Esophagus squamous epithelium (tissue), 5 donors: ENCODE measurements at regions not wholly inside any gene's neighbourhood (a gene's known extent, or its start where the extent isn't known, plus 50 kb on each side); places are given as distances from the start of the nearest gene placed in this dataset.

ENCODE experiments used
- DNase-seq: peaks from one replicate; lab custom pipeline; 2025; lab: John Stamatoyannopoulos, UW
- H3K27ac ChIP-seq, 4 donors: fragments of 200-600 bp; sonication (generic); one replicate each; pipeline ENCODE4 v1.5.1; 2016 to 2019; ENCODE audit warnings: mild to moderate bottlenecking in 1 of 4
- H3K27me3 ChIP-seq, 4 donors: fragments of 200-600 bp; sonication (generic); 1 replicate in 3 of 4; 2 replicates in 1 of 4; pipeline versions ENCODE4 v1.5.1 to v1.6.0; 2017 to 2021; ENCODE audit warnings: antibody characterized with exemption in 1 of 4
- H3K36me3 ChIP-seq, 3 donors: fragments of 200-600 bp; sonication (generic); one replicate each; pipeline ENCODE4 v1.5.1; 2016 to 2019
- H3K4me1 ChIP-seq, 3 donors: fragments of 200-600 bp; sonication (generic); one replicate each; pipeline ENCODE4 v1.5.1; 2017 to 2019
- H3K4me3 ChIP-seq, 4 donors: fragments of 200-600 bp; sonication (generic); 1 replicate in 3 of 4; 2 replicates in 1 of 4; pipeline ENCODE4 v1.5.1; 2016 to 2019; ENCODE audit warnings: mild to moderate bottlenecking in 2 of 4, moderate library complexity in 1 of 4
- H3K9me3 ChIP-seq, 3 donors: fragments of 200-600 bp; sonication (generic); one replicate each; pipeline ENCODE4 v1.5.1; 2016 to 2019
- POLR2A ChIP-seq, 4 donors: fragments of 450-650 bp; IDR thresholded peaks; one replicate each; pipeline ENCODE4 v1.6.1; 2017; ENCODE audit warnings: antibody characterized with exemption in 4 of 4, mild to moderate bottlenecking in 4 of 4, moderate library complexity in 3 of 4
- WGBS, 2 donors: methylation state at CpG; one replicate each; pipeline ENCODE4 v1.1.5; 2018; 5-methylcytosine and 5-hydroxymethylcytosine counted together
- intact Hi-C: fragments of 100-400 bp; cut with DNase I; formaldehyde crosslinking; loops from one replicate; pipeline ENCODE4 v1.15.0; 2022
- TF ChIP-seq, protein P1 (sequence below), 6 experiments: fragments of 450-650 bp in 4 of 6; fragments of 200-600 bp in 2 of 6; sonication (generic) in 2 of 6; IDR thresholded peaks; one replicate each; pipeline ENCODE4 v1.5.1; 2016 to 2019; ENCODE audit warnings: antibody characterized with exemption in 6 of 6, mild to moderate bottlenecking in 4 of 6, moderate library complexity in 4 of 6
- donor health status: DM: yes; HTN: yes; CAD: no.

DNA sequence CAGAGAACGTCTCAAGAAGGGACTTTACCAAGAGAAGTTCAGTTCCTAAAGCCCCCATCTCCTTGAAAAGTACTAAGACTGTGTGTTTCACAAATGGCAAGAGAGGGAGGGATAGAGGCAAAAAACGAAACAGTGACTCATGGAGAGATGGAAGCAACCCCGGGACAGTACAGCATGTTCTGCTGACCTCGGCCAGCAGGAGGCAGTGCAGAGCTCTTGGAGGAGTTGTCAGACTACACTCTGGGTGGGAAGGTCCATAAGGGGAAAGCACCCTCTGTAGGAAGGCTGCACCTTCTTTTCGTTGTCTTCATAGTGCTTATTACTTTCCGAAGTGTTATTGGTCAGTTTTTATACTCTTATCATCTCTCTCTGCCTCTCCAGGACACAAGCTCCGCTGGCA lies 525.2 kb upstream of the CCDC196 start:
- Histone ChIP-seq H3K4me3 (no peak overlapping the region), H3K36me3 (no peaks in the 10 kb centered on the region), H3K9me3 (no peaks in the 10 kb centered on the region), H3K27me3 (peaks cover 0 to 18% (median 0%) of the 10 kb centered on the region in 4 donors), H3K4me1 (no peaks in the 10 kb centered on the region), H3K27ac (no peak overlapping the region)
- DNase-seq: no peak
- TF ChIP-seq, protein P1, sequence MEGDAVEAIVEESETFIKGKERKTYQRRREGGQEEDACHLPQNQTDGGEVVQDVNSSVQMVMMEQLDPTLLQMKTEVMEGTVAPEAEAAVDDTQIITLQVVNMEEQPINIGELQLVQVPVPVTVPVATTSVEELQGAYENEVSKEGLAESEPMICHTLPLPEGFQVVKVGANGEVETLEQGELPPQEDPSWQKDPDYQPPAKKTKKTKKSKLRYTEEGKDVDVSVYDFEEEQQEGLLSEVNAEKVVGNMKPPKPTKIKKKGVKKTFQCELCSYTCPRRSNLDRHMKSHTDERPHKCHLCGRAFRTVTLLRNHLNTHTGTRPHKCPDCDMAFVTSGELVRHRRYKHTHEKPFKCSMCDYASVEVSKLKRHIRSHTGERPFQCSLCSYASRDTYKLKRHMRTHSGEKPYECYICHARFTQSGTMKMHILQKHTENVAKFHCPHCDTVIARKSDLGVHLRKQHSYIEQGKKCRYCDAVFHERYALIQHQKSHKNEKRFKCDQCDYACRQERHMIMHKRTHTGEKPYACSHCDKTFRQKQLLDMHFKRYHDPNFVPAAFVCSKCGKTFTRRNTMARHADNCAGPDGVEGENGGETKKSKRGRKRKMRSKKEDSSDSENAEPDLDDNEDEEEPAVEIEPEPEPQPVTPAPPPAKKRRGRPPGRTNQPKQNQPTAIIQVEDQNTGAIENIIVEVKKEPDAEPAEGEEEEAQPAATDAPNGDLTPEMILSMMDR (IDR thresholded peaks at IDR 0.05): peak in 5 of 6 experiments; percentile 34 to 58 (median 37)
- no peak for TF ChIP-seq POLR2A (IDR thresholded peaks at IDR 0.05)
- WGBS, 2 donors: 38 to 44% methylated on average over 7 of the region's 7 CpGs
- intact Hi-C loops: no loop called here

DNA sequence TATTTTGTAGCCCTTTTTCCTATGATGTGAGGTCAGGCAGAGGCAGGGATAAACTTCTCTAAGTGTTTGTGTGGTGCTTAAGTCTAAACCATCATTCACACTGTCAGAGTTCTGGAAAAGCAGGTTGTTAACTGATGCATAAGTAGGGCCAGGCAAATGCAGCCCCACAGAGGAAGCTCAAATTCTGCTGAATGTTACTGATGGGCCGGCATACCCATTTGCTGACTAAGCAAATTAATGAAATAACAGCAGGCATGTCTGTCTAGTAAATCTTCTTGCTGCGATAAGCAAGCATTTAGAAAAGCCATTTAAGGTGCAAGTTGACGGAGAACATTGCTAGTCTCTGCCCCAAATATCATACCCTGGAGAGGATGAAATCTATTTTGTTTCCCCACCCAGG lies 523.2 kb upstream of the CCDC196 start:
- Histone ChIP-seq H3K27me3 (peaks cover 0 to 32% (median 0%) of the 10 kb centered on the region in 4 donors), H3K9me3 (no peaks in the 10 kb centered on the region), H3K4me3 (no peak overlapping the region), H3K36me3 (no peaks in the 10 kb centered on the region), H3K4me1 (no peaks in the 10 kb centered on the region), H3K27ac (no peak overlapping the region)
- no peak for DNase-seq
- 46 to 51% methylated on average over 3 of the region's 3 CpGs for WGBS, 2 donors
- intact Hi-C loops: no loop called here
- TF ChIP-seq, protein P1 (IDR thresholded peaks at IDR 0.05): no peak
- TF ChIP-seq POLR2A (IDR thresholded peaks at IDR 0.05): no peak

DNA sequence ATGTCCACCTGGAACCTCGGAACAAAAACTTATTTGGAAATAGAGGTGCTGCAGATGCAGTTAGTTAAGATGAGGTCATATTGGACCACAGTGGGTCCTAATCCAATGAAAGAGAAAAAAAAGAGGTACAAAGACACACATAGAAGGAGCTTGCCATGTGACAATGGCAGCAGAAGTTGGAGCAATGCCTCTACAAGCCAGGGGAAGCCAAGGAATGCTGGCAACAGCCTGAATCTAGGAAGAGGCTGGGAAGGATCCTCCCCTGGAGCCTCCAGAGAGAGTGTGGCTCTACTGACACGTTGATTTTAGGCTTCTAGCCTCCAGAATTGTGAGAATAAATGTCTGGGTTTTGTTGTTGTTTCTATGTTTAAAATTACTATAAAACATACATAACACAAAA lies 521.8 kb upstream of the CCDC196 start:
- Histone ChIP-seq H3K9me3 (no peaks in the 10 kb centered on the region), H3K4me1 (no peaks in the 10 kb centered on the region), H3K4me3 (no peak overlapping the region), H3K36me3 (no peaks in the 10 kb centered on the region), H3K27ac (no peak overlapping the region), H3K27me3 (peaks cover 0 to 42% (median 0%) of the 10 kb centered on the region in 4 donors)
- intact Hi-C loops: no loop called here
- no peak for DNase-seq
- TF ChIP-seq POLR2A (IDR thresholded peaks at IDR 0.05): no peak
- TF ChIP-seq, protein P1 (IDR thresholded peaks at IDR 0.05): no peak
- 29 to 33% methylated on average over 2 of the region's 2 CpGs for WGBS, 2 donors

DNA sequence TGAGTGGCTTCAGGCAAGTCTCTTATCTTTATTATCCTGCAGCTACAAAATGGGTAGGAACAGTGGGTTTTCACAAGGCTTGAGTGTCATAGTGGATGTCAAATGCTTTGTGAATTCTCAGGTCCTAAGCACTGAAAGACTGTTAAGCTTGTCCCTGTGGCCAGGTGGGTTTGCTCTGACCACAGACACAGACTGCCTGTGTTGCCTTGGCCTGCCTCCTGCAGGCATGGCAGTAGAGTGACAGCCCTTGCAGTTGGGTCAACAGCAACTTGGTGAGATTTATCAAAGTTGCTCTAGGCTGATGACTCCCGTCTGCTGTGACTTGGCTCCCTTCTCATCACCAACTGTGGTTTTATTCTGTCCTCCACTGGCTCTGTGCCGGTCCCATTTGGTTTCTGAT lies 520.0 kb upstream of the CCDC196 start:
- no peak overlapping the region for H3K4me3 ChIP-seq
- WGBS, 2 donors: 68 to 85% methylated on average over 2 of the region's 2 CpGs
- intact Hi-C loops: no loop called here
- H3K27ac ChIP-seq: no peak overlapping the region
- no peak for TF ChIP-seq POLR2A (IDR thresholded peaks at IDR 0.05)
- TF ChIP-seq, protein P1 (IDR thresholded peaks at IDR 0.05): no peak
- no peaks in the 10 kb centered on the region for H3K9me3 ChIP-seq
- no peak for DNase-seq
- no peaks in the 10 kb centered on the region for H3K36me3 ChIP-seq
- no peaks in the 10 kb centered on the region for H3K4me1 ChIP-seq
- peaks cover 0 to 38% (median 0%) of the 10 kb centered on the region in 4 donors for H3K27me3 ChIP-seq

DNA sequence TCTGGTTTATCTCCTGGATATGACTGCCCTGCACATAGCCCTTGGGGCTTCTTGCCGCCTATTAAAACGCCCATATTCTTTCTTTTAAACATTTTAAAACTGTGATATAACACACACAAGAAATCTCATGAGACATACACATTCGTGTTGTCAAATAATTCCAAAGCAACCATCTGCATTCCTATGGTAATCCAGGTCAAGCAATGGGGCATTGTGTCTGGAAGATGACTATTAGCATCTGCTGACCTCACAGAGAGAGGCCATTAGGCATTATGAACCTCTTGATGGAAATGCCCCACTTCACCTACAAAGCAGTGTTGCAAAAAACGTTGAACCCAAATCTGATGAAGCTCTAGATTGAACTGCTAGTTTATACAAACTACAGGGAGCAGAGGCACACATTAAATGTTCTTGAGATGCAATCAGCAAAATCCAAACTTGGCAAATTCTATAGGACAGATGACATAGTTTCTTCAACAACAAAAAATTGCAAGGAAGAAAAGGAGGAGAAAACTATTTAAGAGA lies 513.8 kb upstream of the CCDC196 start:
- no peak for DNase-seq
- Histone ChIP-seq H3K27ac (no peak overlapping the region), H3K4me3 (no peak overlapping the region), H3K27me3 (peaks cover 0 to 28% (median 0%) of the 10 kb centered on the region in 4 donors), H3K4me1 (no peaks in the 10 kb centered on the region), H3K36me3 (no peaks in the 10 kb centered on the region), H3K9me3 (no peaks in the 10 kb centered on the region)
- intact Hi-C loops: no loop called here
- WGBS, 2 donors: 58 to 59% methylated on average over 4 of the region's 4 CpGs
- no peak for TF ChIP-seq POLR2A (IDR thresholded peaks at IDR 0.05)
- TF ChIP-seq, protein P1 (IDR thresholded peaks at IDR 0.05): no peak
